HCT116 (cell line): ENCODE measurements at regions not wholly inside any gene's neighbourhood (a gene's known extent, or its start where the extent isn't known, plus 50 kb on each side); places are given as distances from the start of the nearest gene placed in this dataset.

Experiments used
- ATAC-seq: fragments of 200-7000 bp; cut with Tn5 transposase; 2 replicates; pipeline ENCODE4 v1.9.1; 2020; ENCODE audit warnings: mild to moderate bottlenecking, moderate library complexity
- BruUV-seq: library from RNA; stranded (reverse); fragments of 400-500 nt; replicated peaks from 2 replicates; lab custom pipeline; 2021; lab: Mats Ljungman, UMichigan
- CTCF ChIA-PET: fragments of 300-600 bp; sonication (Branson Sonifier 250); formaldehyde crosslinking; loops from one replicate; lab custom pipeline; 2021; ENCODE audit warnings: antibody characterized with exemption; lab: Charles Lee
- POLR2A ChIA-PET: fragments of 300-600, 350-600 bp; sonication (Branson Sonifier 250); formaldehyde crosslinking; loops from one replicate; lab custom pipeline; 2021; ENCODE audit warnings: antibody characterized with exemption; lab: Charles Lee
- RAD21 ChIA-PET, 2 experiments: fragments of 300-600 bp; sonication (Branson Sonifier 250); formaldehyde crosslinking; loops; one replicate each; lab custom pipeline; 2023; ENCODE audit warnings: low total read pairs in 2 of 2; ENCODE audit not compliant: uncharacterized antibody in 2 of 2, unreplicated experiment in 2 of 2, low non-redundant PET in 1 of 2; lab: Charles Lee
- DNase-seq: peaks from one replicate; pipeline ENCODE4 v3.0.0-alpha.2; 2010; ENCODE audit warnings: low read depth, low spot score
- H2AFZ ChIP-seq: fragments of 200-600 bp; shearing (Covaris generic), sonication (generic); 2 replicates; pipeline ENCODE4 v1.6.1; 2017; ENCODE audit warnings: low read depth, mixed run types, mixed read lengths, antibody characterized with exemption, low read length; ENCODE audit not compliant: poor library complexity, severe bottlenecking
- H3K27ac ChIP-seq: 2 replicates; pipeline ENCODE4 v1.5.1; 2012; ENCODE audit warnings: low read depth, low read length
- H3K27me3 ChIP-seq: fragments of 200-600 bp; sonication (generic); 2 replicates; pipeline ENCODE4 v1.6.1; 2016; ENCODE audit warnings: mixed run types, low read length, mixed read lengths; ENCODE audit not compliant: insufficient read depth
- H3K36me3 ChIP-seq, 2 experiments: fragments of 200-500 bp in 1 of 2; fragments of 200-600 bp in 1 of 2; sonication (Bioruptor generic) in 1 of 2; sonication (generic) in 1 of 2; 2 replicates each; pipeline versions ENCODE4 v1.5.1 to v1.6.1; 2014 to 2016; ENCODE audit warnings: low read length in 2 of 2, inconsistent platforms in 1 of 2, mixed read lengths in 1 of 2, mixed run types in 1 of 2; ENCODE audit not compliant: insufficient read depth in 2 of 2, control insufficient read depth in 1 of 2
- H3K4me1 ChIP-seq, 2 experiments: fragments of 200-600 bp in 1 of 2; sonication (generic) in 1 of 2; 2 replicates each; pipeline versions ENCODE4 v1.5.1 to v1.6.1; 2012 to 2017; ENCODE audit warnings: low read length in 2 of 2, inconsistent platforms in 1 of 2, mild to moderate bottlenecking in 1 of 2, mixed read lengths in 1 of 2, mixed run types in 1 of 2, moderate library complexity in 1 of 2; ENCODE audit not compliant: insufficient read depth in 2 of 2, control insufficient read depth in 1 of 2
- H3K4me2 ChIP-seq: fragments of 200-600 bp; sonication (generic); 2 replicates; pipeline ENCODE4 v1.6.1; 2017; ENCODE audit warnings: mixed run types, low read length, mixed read lengths
- H3K4me3 ChIP-seq, 2 experiments: fragments of 200-600 bp in 1 of 2; sonication (generic) in 1 of 2; replicated peaks in 1 of 2; 2 replicates each; pipeline ENCODE4 v1.5.1; 2011 to 2016; ENCODE audit warnings: low read length in 2 of 2, control low read depth in 1 of 2, low read depth in 1 of 2, mild to moderate bottlenecking in 1 of 2, mixed read lengths in 1 of 2, mixed run types in 1 of 2
- H3K79me2 ChIP-seq: fragments of 200-600 bp; sonication (generic); 2 replicates; pipeline ENCODE4 v1.6.1; 2017; ENCODE audit warnings: mild to moderate bottlenecking, mixed run types, low read length, moderate library complexity, mixed read lengths; ENCODE audit not compliant: insufficient read depth
- H3K9ac ChIP-seq: fragments of 200-600 bp; sonication (generic); 2 replicates; pipeline ENCODE4 v1.6.1; 2016; ENCODE audit warnings: low read length, mixed read lengths
- H3K9me2 ChIP-seq: fragments of 200-600 bp; sonication (generic), shearing (Covaris generic); 2 replicates; pipeline ENCODE4 v1.6.1; 2017; ENCODE audit warnings: mixed run types, mild to moderate bottlenecking, moderate library complexity; ENCODE audit not compliant: insufficient read depth
- H3K9me3 ChIP-seq, 2 experiments: fragments of 200-500 bp in 1 of 2; fragments of 200-600 bp in 1 of 2; sonication (Bioruptor generic) in 1 of 2; sonication (generic) in 1 of 2; 2 replicates each; pipeline ENCODE4 v1.6.1; 2014 to 2017; ENCODE audit warnings: low read length in 2 of 2, mixed read lengths in 2 of 2, inconsistent platforms in 1 of 2, low read depth in 1 of 2, mild to moderate bottlenecking in 1 of 2, mixed run types in 1 of 2, moderate library complexity in 1 of 2; ENCODE audit not compliant: control insufficient read depth in 1 of 2, insufficient read depth in 1 of 2
- H4K20me1 ChIP-seq: fragments of 200-600 bp; sonication (generic), shearing (Covaris generic); 2 replicates; pipeline ENCODE4 v1.6.1; 2017; ENCODE audit warnings: mixed run types, mild to moderate bottlenecking, moderate library complexity; ENCODE audit not compliant: insufficient read depth
- CEBPB ChIP-seq: IDR thresholded peaks from 2 replicates; pipeline ENCODE4 v1.6.1; 2012; ENCODE audit warnings: low read depth
- EZH2 ChIP-seq: fragments of 200-600 bp; sonication (generic); IDR thresholded peaks from 2 replicates; pipeline ENCODE4 v1.6.1; 2017; ENCODE audit warnings: antibody characterized with exemption, mixed run types
- FOSL1 ChIP-seq: IDR thresholded peaks from 2 replicates; pipeline ENCODE4 v1.6.1; 2012; ENCODE audit warnings: low read depth
- JUND ChIP-seq: IDR thresholded peaks from 2 replicates; pipeline ENCODE4 v1.6.1; 2012
- POLR2AphosphoS5 ChIP-seq: IDR thresholded peaks from 2 replicates; pipeline ENCODE4 v1.6.1; 2011; ENCODE audit warnings: mild to moderate bottlenecking, low read depth, low read length, moderate library complexity
- SP1 ChIP-seq: IDR thresholded peaks from 2 replicates; pipeline ENCODE4 v1.6.1; 2012; ENCODE audit warnings: low read depth
- SRF ChIP-seq: IDR thresholded peaks from 2 replicates; pipeline ENCODE4 v1.6.1; 2012; ENCODE audit warnings: low read depth
- TCF7L2 ChIP-seq: IDR thresholded peaks from 2 replicates; pipeline ENCODE4 v1.7.0; 2011; ENCODE audit warnings: borderline replicate concordance, inconsistent platforms; ENCODE audit not compliant: insufficient read depth, insufficient read length; ENCODE audit errors: extremely low read depth
- ZFX ChIP-seq: fragments of 450-650 bp; IDR thresholded peaks from 2 replicates; pipeline ENCODE4 v1.6.1; 2017
- intact Hi-C: fragments of 100-400 bp; cut with micrococcal nuclease; formaldehyde crosslinking; loops from 2 replicates; pipeline ENCODE4 v1.10.0; 2022
- TF ChIP-seq, protein P1 (sequence below), 3 experiments: fragments of 200-600 bp in 1 of 3; sonication (generic) in 1 of 3; IDR thresholded peaks in 2 of 3; conservative IDR thresholded peaks in 1 of 3; 2 replicates each; pipeline ENCODE4 v1.5.1; 2012 to 2017; ENCODE audit warnings: low read depth in 2 of 3, low read length in 2 of 3, antibody characterized with exemption in 1 of 3, borderline replicate concordance in 1 of 3, control low read depth in 1 of 3, mild to moderate bottlenecking in 1 of 3, mixed read lengths in 1 of 3, mixed run types in 1 of 3, moderate library complexity in 1 of 3; ENCODE audit not compliant: insufficient read depth in 1 of 3
- TF ChIP-seq, protein P2 (sequence below): IDR thresholded peaks from 2 replicates; pipeline ENCODE4 v1.6.1; 2011; ENCODE audit warnings: mild to moderate bottlenecking, low read length, moderate library complexity; ENCODE audit not compliant: insufficient replicate concordance; ENCODE audit errors: extremely low read depth
- TF ChIP-seq, protein P3 (sequence below): IDR thresholded peaks from 2 replicates; pipeline ENCODE4 v1.6.1; 2012; ENCODE audit warnings: low read depth

DNA sequence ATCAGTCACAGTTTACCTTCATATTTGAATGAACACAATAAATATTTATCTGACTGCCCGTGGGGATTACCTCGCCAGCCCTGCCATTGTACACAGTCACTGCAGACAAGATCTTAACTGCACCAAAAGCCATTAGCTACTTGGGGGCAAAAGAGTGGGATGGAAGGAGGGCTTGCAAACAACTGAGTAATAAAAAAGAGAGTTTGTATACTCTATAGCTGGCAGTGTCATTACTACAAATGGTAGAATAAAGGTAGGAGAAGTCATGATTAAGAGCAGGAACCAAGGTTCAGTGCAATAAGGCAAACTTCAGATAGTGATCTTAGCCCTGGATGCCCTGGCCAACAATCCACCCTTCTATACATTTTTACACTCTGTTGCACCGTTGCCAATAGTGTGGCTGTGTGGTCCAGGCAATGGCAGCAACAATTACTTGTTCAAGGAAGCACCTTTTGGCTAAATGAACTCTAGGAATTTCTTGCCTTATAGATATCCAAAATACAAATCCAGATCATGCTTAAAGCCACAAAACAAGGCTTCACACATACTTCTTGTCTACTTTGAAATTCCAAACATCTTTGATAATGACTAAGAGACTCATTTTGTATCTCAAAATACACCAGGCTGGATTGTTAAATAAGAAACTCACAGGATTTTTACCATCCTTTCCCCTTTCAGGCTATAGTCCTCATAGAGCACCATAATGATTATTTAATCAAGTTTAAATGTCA is 955.4 kb upstream of the ADGRB3 start:
- H3K9me3 ChIP-seq, result peaks cover 13 to 15% of the 10 kb centered on the region in 2 experiments; a peak in 2 of 4 replicates
- no peaks in the 10 kb centered on the region for H3K36me3 ChIP-seq
- ChIA-PET RAD21 (no interaction called here), POLR2A (no interaction called here), CTCF (no interaction called here)
- no peak overlapping the region for H3K4me2 ChIP-seq
- no peak for DNase-seq
- no peak overlapping the region for H3K9ac ChIP-seq
- intact Hi-C loops, result no loop called here
- no TSS peak for BruUV-seq
- H4K20me1 ChIP-seq, result no peaks in the 10 kb centered on the region
- H3K4me3 ChIP-seq, result no peak overlapping the region
- TF ChIP-seq, protein P1, sequence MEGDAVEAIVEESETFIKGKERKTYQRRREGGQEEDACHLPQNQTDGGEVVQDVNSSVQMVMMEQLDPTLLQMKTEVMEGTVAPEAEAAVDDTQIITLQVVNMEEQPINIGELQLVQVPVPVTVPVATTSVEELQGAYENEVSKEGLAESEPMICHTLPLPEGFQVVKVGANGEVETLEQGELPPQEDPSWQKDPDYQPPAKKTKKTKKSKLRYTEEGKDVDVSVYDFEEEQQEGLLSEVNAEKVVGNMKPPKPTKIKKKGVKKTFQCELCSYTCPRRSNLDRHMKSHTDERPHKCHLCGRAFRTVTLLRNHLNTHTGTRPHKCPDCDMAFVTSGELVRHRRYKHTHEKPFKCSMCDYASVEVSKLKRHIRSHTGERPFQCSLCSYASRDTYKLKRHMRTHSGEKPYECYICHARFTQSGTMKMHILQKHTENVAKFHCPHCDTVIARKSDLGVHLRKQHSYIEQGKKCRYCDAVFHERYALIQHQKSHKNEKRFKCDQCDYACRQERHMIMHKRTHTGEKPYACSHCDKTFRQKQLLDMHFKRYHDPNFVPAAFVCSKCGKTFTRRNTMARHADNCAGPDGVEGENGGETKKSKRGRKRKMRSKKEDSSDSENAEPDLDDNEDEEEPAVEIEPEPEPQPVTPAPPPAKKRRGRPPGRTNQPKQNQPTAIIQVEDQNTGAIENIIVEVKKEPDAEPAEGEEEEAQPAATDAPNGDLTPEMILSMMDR (IDR thresholded peaks at IDR 0.05 in 2 of 3, conservative IDR thresholded peaks at IDR 0.05 in 1 of 3; ENCODE audit: borderline replicate concordance in 1 of 3, insufficient read depth in 1 of 3, low read depth in 2 of 3, low read length in 2 of 3), result no peak
- TF ChIP-seq CEBPB, result no peak
- TF ChIP-seq, all 23 proteins: peak for 0
- ATAC-seq, result no peak
- Histone ChIP-seq H3K27ac (no peak overlapping the region), H2AFZ (no peak overlapping the region), H3K27me3 (no peaks in the 10 kb centered on the region), H3K4me1 (no peaks in the 10 kb centered on the region), H3K9me2 (no peaks in the 10 kb centered on the region), H3K79me2 (no peaks in the 10 kb centered on the region)

DNA sequence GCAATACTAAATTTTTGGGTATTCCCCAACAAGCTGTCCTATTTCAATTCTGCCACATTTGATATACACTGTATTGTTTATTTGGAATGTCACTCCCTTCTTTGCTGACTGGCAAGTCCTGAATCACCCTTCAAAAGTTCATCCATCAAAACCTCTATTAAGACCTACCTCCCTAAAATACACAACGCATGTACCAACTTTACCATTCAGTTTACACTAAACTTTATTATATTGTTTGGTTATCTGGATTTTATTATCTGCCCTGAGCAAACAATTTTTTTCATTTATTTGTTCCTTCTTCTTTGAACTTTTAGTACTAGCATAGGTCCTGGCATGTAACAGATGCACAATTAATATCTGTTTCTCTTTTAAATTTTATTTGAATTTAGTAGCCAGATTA is 958.2 kb upstream of the ADGRB3 start:
- Histone ChIP-seq H3K27ac (no peak overlapping the region), H3K9me2 (no peaks in the 10 kb centered on the region), H3K9ac (no peak overlapping the region), H2AFZ (no peak overlapping the region), H3K4me3 (no peak overlapping the region), H3K36me3 (no peaks in the 10 kb centered on the region), H3K4me2 (no peak overlapping the region), H3K9me3 (peaks cover 10 to 18% of the 10 kb centered on the region in 2 experiments; a peak in 2 of 4 replicates), H3K4me1 (no peaks in the 10 kb centered on the region), H4K20me1 (no peaks in the 10 kb centered on the region), H3K27me3 (no peaks in the 10 kb centered on the region), H3K79me2 (no peaks in the 10 kb centered on the region)
- ChIA-PET RAD21 (no interaction called here), POLR2A (no interaction called here), CTCF (no interaction called here)
- DNase-seq (no peak), ATAC-seq (no peak)
- no TSS peak for BruUV-seq
- intact Hi-C loops, result no loop called here
- TF ChIP-seq SRF, result no peak
- no peak for TF ChIP-seq POLR2AphosphoS5
- TF ChIP-seq SP1, result no peak
- TF ChIP-seq ZFX, result no peak
- TF ChIP-seq, protein P2, sequence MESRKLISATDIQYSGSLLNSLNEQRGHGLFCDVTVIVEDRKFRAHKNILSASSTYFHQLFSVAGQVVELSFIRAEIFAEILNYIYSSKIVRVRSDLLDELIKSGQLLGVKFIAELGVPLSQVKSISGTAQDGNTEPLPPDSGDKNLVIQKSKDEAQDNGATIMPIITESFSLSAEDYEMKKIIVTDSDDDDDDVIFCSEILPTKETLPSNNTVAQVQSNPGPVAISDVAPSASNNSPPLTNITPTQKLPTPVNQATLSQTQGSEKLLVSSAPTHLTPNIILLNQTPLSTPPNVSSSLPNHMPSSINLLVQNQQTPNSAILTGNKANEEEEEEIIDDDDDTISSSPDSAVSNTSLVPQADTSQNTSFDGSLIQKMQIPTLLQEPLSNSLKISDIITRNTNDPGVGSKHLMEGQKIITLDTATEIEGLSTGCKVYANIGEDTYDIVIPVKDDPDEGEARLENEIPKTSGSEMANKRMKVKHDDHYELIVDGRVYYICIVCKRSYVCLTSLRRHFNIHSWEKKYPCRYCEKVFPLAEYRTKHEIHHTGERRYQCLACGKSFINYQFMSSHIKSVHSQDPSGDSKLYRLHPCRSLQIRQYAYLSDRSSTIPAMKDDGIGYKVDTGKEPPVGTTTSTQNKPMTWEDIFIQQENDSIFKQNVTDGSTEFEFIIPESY, result no peak
- no peak for TF ChIP-seq EZH2
- no peak for TF ChIP-seq TCF7L2
- no peak for TF ChIP-seq FOSL1
- no peak for TF ChIP-seq JUND
- TF ChIP-seq, protein P3, sequence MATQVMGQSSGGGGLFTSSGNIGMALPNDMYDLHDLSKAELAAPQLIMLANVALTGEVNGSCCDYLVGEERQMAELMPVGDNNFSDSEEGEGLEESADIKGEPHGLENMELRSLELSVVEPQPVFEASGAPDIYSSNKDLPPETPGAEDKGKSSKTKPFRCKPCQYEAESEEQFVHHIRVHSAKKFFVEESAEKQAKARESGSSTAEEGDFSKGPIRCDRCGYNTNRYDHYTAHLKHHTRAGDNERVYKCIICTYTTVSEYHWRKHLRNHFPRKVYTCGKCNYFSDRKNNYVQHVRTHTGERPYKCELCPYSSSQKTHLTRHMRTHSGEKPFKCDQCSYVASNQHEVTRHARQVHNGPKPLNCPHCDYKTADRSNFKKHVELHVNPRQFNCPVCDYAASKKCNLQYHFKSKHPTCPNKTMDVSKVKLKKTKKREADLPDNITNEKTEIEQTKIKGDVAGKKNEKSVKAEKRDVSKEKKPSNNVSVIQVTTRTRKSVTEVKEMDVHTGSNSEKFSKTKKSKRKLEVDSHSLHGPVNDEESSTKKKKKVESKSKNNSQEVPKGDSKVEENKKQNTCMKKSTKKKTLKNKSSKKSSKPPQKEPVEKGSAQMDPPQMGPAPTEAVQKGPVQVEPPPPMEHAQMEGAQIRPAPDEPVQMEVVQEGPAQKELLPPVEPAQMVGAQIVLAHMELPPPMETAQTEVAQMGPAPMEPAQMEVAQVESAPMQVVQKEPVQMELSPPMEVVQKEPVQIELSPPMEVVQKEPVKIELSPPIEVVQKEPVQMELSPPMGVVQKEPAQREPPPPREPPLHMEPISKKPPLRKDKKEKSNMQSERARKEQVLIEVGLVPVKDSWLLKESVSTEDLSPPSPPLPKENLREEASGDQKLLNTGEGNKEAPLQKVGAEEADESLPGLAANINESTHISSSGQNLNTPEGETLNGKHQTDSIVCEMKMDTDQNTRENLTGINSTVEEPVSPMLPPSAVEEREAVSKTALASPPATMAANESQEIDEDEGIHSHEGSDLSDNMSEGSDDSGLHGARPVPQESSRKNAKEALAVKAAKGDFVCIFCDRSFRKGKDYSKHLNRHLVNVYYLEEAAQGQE, result no peak
